AG04450 (cell line): ENCODE measurements at regions not wholly inside any gene's neighbourhood (a gene's known extent, or its start where the extent isn't known, plus 50 kb on each side); places are given as distances from the start of the nearest gene placed in this dataset.

ENCODE experiments used
- CTCF ChIA-PET: fragments of 300-600, 350-600 bp; formaldehyde crosslinking; extraction: SDS; loops from one replicate; lab custom pipeline; 2022; ENCODE audit warnings: antibody characterized with exemption, inconsistent platforms; lab: Charles Lee
- POLR2A ChIA-PET: fragments of 350-600 bp; formaldehyde crosslinking; extraction: SDS; loops from one replicate; lab custom pipeline; 2021; ENCODE audit warnings: antibody characterized with exemption, inconsistent platforms; lab: Yijun Ruan, JAX
- DNase-seq: peaks from one replicate; pipeline ENCODE4 v3.0.0-alpha.2; 2011; ENCODE audit warnings: low read depth, low spot score
- H3K27ac ChIP-seq: one replicate; pipeline ENCODE4 v1.5.1; 2012; ENCODE audit warnings: low read depth, low read length, control low read depth
- H3K27me3 ChIP-seq: one replicate; pipeline ENCODE4 v1.6.0; 2012; ENCODE audit warnings: low read length; ENCODE audit not compliant: control insufficient read depth, insufficient read depth
- H3K4me3 ChIP-seq: 2 replicates; pipeline ENCODE4 v1.5.1; 2011; ENCODE audit warnings: mild to moderate bottlenecking, low read depth, low read length, control low read depth
- H3K9me3 ChIP-seq: 2 replicates; pipeline ENCODE4 v1.5.1; 2012; ENCODE audit warnings: low read length; ENCODE audit not compliant: control insufficient read depth, insufficient read depth
- TF ChIP-seq, protein P1 (sequence below): IDR thresholded peaks from 2 replicates; pipeline ENCODE4 v1.5.1; 2011; ENCODE audit warnings: low read depth, low read length, control low read depth, inconsistent platforms

DNA sequence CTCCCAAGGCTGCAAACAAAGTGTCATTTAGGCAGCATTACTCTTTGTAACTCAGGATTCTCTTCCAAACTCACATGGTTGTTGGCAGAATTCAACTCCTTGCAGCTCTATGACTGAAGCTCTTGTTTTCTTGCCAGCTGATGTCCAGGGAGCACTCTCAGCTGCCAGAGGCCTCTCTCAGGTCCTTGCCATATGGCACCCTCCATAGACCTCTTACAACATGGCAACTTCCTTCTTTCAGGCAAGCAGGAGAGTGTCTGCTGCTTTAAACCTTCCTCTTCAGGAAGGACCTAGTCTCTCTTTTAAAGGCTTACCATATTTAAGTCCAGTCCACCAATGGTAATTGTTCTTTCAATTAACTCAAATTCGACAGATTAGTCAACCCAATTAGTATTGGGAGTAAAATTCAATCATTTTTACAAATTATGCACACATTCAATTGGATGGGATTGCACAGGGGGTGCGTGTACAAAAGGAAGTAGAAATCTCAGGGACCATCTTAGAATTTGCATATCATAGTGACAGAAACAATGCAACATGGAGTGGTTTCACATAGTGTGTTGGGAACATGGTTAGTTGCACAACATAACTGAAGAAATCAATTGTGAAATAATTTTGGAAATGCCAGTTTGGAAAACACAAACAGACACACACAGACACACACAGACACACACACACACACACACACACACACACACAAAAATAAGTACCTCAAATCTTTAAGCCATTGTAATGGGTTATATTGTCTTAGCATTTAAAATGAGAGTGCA is 893.5 kb upstream of the ZEB2 start:
- CTCF ChIA-PET = no interaction called here

DNA sequence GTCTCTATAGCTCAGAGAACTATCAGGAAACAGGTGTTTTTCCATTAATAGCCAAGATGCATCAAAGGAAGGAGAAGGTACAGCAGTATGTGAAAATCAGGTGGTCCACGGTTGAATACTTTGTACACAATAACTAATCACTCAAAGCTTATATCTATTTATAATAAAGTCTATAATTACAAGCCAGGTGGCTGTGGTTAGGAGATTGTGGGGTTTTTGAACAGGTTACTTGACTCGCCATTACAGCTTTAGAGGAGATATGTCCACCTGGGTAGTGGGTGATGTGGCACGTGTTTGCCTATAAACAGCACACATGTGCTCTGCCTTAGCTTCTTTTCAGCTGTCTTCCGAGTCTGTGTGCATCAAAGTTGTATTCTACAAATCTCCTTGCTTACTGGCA is 892.2 kb upstream of the ZEB2 start:
- POLR2A ChIA-PET = no interaction called here
- DNase-seq = no peak
- no peak overlapping the region for H3K4me3 ChIP-seq
- no peaks in the 10 kb centered on the region for H3K9me3 ChIP-seq
- CTCF ChIA-PET = interaction anchor here (0.6 kb wide), 1 partner anchor 303 kb away, joined by 5 read pairs; no protein-coding TSS in a partner anchor
- TF ChIP-seq, protein P1, sequence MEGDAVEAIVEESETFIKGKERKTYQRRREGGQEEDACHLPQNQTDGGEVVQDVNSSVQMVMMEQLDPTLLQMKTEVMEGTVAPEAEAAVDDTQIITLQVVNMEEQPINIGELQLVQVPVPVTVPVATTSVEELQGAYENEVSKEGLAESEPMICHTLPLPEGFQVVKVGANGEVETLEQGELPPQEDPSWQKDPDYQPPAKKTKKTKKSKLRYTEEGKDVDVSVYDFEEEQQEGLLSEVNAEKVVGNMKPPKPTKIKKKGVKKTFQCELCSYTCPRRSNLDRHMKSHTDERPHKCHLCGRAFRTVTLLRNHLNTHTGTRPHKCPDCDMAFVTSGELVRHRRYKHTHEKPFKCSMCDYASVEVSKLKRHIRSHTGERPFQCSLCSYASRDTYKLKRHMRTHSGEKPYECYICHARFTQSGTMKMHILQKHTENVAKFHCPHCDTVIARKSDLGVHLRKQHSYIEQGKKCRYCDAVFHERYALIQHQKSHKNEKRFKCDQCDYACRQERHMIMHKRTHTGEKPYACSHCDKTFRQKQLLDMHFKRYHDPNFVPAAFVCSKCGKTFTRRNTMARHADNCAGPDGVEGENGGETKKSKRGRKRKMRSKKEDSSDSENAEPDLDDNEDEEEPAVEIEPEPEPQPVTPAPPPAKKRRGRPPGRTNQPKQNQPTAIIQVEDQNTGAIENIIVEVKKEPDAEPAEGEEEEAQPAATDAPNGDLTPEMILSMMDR = no peak
- H3K27me3 ChIP-seq = no peaks in the 10 kb centered on the region
- no peak overlapping the region for H3K27ac ChIP-seq

More for the DNA sequence above, 893.5 kb upstream of the ZEB2 start:
- no peak overlapping the region for H3K27ac ChIP-seq
- TF ChIP-seq, protein P1 = no peak
- POLR2A ChIA-PET = no interaction called here
- no peak overlapping the region for H3K4me3 ChIP-seq
- no peaks in the 10 kb centered on the region for H3K9me3 ChIP-seq
- no peaks in the 10 kb centered on the region for H3K27me3 ChIP-seq
- DNase-seq = no peak

DNA sequence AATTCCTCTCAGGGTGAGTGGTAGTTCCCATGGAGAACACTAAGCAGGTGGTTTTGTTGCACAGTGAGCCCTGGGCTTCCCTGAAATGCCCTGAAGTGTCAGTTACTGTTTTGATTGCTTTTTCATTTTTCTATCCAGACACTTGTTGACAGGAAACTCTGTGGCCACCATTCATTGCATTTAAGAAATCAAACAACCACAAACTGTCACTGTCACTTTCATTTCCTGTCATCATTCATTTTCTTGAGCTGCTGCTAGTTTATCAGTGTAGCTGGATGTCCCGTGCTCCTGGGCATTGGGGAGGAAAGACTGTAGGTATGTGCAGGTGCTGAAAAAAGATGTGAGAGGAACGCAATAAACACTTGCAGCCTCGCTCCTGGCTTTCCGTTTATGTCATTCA is 891.6 kb upstream of the ZEB2 start:
- Histone ChIP-seq H3K27ac (no peak overlapping the region), H3K4me3 (no peak overlapping the region), H3K9me3 (no peaks in the 10 kb centered on the region), H3K27me3 (no peaks in the 10 kb centered on the region)
- POLR2A ChIA-PET = no interaction called here
- CTCF ChIA-PET = interaction anchor here (0.6 kb wide), 1 partner anchor 303 kb away, joined by 5 read pairs; no protein-coding TSS in a partner anchor
- TF ChIP-seq, protein P1 = no peak
- no peak for DNase-seq

DNA sequence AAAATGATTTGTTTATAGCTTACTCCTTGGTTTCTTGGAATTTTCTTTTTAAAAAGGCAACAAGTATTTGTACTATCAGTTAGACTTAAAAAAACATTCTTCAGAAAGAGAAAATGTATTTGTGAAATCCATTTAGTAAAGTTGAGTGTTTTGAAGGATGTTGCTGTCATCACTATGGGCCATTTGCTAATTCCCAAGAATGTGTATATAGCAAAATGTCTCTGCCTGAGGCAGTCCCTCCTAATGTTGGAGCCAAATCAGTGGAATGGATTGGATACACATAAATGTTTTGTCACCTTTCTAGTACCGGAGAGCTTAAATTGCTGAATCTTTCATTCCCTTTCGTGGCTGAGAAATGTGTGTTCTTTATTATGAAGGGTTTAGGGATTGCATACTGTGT is 890.2 kb upstream of the ZEB2 start:
- Histone ChIP-seq H3K27me3 (no peaks in the 10 kb centered on the region), H3K4me3 (no peak overlapping the region), H3K9me3 (no peaks in the 10 kb centered on the region), H3K27ac (no peak overlapping the region)
- CTCF ChIA-PET = no interaction called here
- POLR2A ChIA-PET = no interaction called here
- no peak for DNase-seq
- TF ChIP-seq, protein P1 = no peak

DNA sequence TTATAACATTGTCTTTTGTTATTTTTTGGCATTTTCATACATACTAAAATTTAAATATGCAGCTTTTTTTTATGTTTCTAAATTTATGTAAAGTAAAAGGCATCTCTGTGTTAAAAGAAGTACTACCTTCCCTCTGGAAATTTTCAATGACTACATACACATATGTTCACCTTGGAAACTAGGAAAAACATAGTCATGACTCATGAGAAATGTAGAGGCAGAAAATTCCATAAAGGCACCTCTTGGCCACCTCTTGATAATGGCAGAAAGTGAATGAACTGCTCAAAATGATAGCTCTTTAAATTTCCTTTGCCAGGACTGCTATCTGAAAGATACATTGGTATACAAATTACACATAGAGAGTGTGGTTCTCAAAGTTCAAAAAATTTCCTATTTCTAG is 889.1 kb upstream of the ZEB2 start:
- ChIA-PET CTCF (no interaction called here), POLR2A (no interaction called here)
- DNase-seq = no peak
- TF ChIP-seq, protein P1 = no peak
- Histone ChIP-seq H3K27me3 (no peaks in the 10 kb centered on the region), H3K4me3 (no peak overlapping the region), H3K27ac (no peak overlapping the region), H3K9me3 (no peaks in the 10 kb centered on the region)
